Thyroid gland (tissue), 4 donors: ENCODE measurements at regions not wholly inside any gene's neighbourhood (a gene's known extent, or its start where the extent isn't known, plus 50 kb on each side); places are given as distances from the start of the nearest gene placed in this dataset.
"Not testable (repeated sequence)": the region's sequence is repeated elsewhere in the genome, so short reads cannot be mapped to it uniquely, and the experiment has no call there.

Experiments used
- DNase-seq, 2 donors: peaks; one replicate each; pipeline ENCODE4 v3.0.0-alpha.2; 2019
- H3K27ac ChIP-seq, 3 donors: fragments of 200-600 bp; sonication (generic); 1 replicate in 2 of 3; 2 replicates in 1 of 3; pipeline ENCODE4 v1.5.1; 2016 to 2019; ENCODE audit warnings: mild to moderate bottlenecking in 1 of 3, moderate library complexity in 1 of 3
- H3K27me3 ChIP-seq: fragments of 200-600 bp; sonication (generic); one replicate; pipeline ENCODE4 v1.5.1; 2019
- H3K36me3 ChIP-seq, 2 donors: fragments of 200-600 bp; sonication (generic); one replicate each; pipeline ENCODE4 v1.5.1; 2016 to 2019
- H3K4me1 ChIP-seq, 2 donors: fragments of 200-600 bp; sonication (generic); one replicate each; pipeline ENCODE4 v1.5.1; 2017 to 2019
- H3K4me3 ChIP-seq, 3 donors: fragments of 200-600 bp; sonication (generic); replicated peaks in 1 of 3; 1 replicate in 2 of 3; 2 replicates in 1 of 3; pipeline ENCODE4 v1.5.1; 2016; ENCODE audit warnings: mild to moderate bottlenecking in 1 of 3
- H3K9me3 ChIP-seq: fragments of 200-600 bp; sonication (generic); one replicate; pipeline ENCODE4 v1.5.1; 2017
- WGBS, 2 donors: methylation state at CpG; one replicate each; pipeline ENCODE4 v1.1.5; 2017; 5-methylcytosine and 5-hydroxymethylcytosine counted together
- intact Hi-C: fragments of 100-400 bp; cut with DNase I; formaldehyde crosslinking; loops from one replicate; pipeline ENCODE4 v1.15.1; 2023

- H3K4me3 ChIP-seq, H3K27me3 ChIP-seq, H3K9me3 ChIP-seq, H3K4me1 ChIP-seq, H3K27ac ChIP-seq, H3K36me3 ChIP-seq, intact Hi-C loops, DNase-seq: not testable (repeated sequence)
- WGBS, 2 donors, result 82 to 92% methylated on average over 2 of the region's 2 CpGs
These were observed 50.8 kb downstream of the PPIAL4G start for GRCh38 chr1:148432318-148432717.

DNA sequence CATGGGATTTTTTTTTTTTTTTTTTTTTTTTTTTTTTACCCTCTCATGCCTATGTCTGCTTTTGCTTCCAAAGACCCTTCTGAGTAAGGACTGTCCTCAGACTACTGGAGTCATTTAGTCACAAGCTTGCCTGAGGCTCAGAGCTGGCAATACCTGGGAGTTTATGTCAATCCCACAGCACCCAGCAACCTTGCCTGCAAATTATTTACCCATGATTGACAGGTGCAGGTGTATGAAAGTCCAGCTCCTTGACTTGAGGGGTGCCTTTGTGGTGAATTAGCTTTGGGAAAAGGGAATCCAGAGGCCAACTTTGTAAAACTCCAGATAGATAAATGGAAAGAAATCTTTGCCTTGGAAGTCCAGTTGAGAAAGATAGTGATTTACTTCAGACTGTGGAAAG, 53.2 kb downstream of the PPIAL4G start:
- not testable (repeated sequence) for H3K27ac ChIP-seq

GRCh38 chr1:148426940-148427611, 56.0 kb downstream of the PPIAL4G start:
- H3K27me3 ChIP-seq, H3K4me1 ChIP-seq, H3K9me3 ChIP-seq, DNase-seq, H3K36me3 ChIP-seq, intact Hi-C loops, H3K4me3 ChIP-seq, H3K27ac ChIP-seq: not testable (repeated sequence)
- 79 to 81% methylated on average over 2 of the region's 2 CpGs for WGBS, 2 donors

More for the DNA sequence above, 53.2 kb downstream of the PPIAL4G start:
- DNase-seq, H3K4me3 ChIP-seq, H3K4me1 ChIP-seq, H3K9me3 ChIP-seq, H3K36me3 ChIP-seq, H3K27me3 ChIP-seq, intact Hi-C loops: not testable (repeated sequence)

DNA sequence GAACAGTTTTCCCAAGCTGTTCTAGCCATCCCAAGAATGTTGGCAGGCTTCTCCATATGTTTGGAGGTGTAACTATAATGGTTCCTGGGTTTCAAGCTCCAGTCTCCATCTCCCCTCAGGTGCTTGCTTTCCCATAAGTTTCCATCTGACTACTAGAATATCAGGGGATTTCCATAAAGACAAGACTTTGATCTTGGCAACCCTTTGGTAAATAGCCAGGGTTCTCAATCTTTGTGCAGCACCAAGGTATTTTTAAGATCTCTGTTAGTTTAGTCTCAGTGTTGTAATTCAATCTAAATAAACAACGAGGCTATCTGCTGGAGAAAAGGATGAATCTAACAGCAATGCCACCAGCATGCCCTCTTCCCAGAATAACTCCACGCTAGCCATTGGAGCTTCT, 56.7 kb downstream of the PPIAL4G start:
- H3K36me3 ChIP-seq, H3K27ac ChIP-seq, H3K9me3 ChIP-seq, intact Hi-C loops, H3K4me3 ChIP-seq, H3K27me3 ChIP-seq, H3K4me1 ChIP-seq, DNase-seq: not testable (repeated sequence)
- WGBS, 2 donors, result 79 to 84% methylated on average over 2 of the region's 2 CpGs

GRCh38 chr1:148424143-148425003, 58.7 kb downstream of the PPIAL4G start:
- H3K4me1 ChIP-seq, H3K4me3 ChIP-seq, H3K36me3 ChIP-seq, H3K27ac ChIP-seq, intact Hi-C loops, H3K27me3 ChIP-seq, H3K9me3 ChIP-seq: not testable (repeated sequence)
- WGBS, 2 donors, result 81 to 90% methylated on average over 1 of the region's 1 CpG
- peak; percentile 8 to 9 for DNase-seq

DNA sequence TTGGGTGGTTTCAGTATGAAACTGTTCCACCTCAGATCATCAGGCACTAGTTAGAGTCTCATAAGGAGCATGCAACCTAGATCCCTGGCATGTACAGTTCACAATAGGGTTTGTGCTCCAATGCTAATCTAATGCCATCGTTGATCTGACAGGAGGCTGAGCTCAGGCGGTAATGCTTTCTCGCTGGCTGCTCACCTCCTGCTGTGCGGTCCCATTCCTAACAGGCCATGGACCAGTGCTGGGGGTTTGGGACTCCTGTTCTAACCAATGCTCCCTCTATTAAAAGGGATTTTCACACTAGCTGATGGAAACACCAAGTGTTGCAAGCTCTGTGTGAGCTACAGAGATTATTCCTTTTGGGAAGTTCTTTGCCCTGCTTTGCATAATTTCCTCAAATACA, 60.2 kb downstream of the PPIAL4G start:
- DNase-seq, intact Hi-C loops, H3K4me3 ChIP-seq, H3K36me3 ChIP-seq, H3K27ac ChIP-seq, H3K4me1 ChIP-seq, H3K9me3 ChIP-seq, H3K27me3 ChIP-seq: not testable (repeated sequence)
- 90 to 100% methylated on average over 1 to 3 of the region's 4 CpGs for WGBS, 2 donors

- DNase-seq, H3K4me1 ChIP-seq, H3K27ac ChIP-seq, H3K4me3 ChIP-seq, H3K27me3 ChIP-seq, intact Hi-C loops, H3K36me3 ChIP-seq, H3K9me3 ChIP-seq: not testable (repeated sequence)
- WGBS, 2 donors, result 81 to 84% methylated on average over 3 of the region's 3 CpGs
These were observed 65.9 kb downstream of the PPIAL4G start for GRCh38 chr1:148417241-148417640.

DNA sequence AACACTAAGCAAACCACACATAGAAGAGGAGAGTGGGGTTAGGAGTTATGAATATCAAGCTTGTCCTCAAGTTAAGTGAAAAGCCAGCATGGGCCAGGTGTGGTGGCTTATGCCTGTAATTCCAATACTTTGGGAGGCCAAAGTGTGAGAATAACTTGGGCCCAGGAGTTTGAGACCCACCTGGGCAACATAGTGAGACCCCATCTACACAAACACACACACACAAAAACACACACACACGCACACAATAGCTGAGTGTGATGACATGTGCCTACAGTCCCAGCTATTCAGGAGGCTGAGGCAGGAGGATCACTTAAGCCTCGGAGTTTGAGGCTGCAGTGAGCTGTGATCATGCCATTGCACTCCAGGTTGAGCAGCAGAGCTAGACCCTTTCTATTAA, 69.7 kb downstream of the PPIAL4G start:
- intact Hi-C loops, H3K9me3 ChIP-seq, H3K27me3 ChIP-seq, H3K4me3 ChIP-seq, H3K27ac ChIP-seq, DNase-seq, H3K36me3 ChIP-seq, H3K4me1 ChIP-seq: not testable (repeated sequence)
- WGBS, 2 donors, result 93 to 96% methylated on average over 2 of the region's 2 CpGs

DNA sequence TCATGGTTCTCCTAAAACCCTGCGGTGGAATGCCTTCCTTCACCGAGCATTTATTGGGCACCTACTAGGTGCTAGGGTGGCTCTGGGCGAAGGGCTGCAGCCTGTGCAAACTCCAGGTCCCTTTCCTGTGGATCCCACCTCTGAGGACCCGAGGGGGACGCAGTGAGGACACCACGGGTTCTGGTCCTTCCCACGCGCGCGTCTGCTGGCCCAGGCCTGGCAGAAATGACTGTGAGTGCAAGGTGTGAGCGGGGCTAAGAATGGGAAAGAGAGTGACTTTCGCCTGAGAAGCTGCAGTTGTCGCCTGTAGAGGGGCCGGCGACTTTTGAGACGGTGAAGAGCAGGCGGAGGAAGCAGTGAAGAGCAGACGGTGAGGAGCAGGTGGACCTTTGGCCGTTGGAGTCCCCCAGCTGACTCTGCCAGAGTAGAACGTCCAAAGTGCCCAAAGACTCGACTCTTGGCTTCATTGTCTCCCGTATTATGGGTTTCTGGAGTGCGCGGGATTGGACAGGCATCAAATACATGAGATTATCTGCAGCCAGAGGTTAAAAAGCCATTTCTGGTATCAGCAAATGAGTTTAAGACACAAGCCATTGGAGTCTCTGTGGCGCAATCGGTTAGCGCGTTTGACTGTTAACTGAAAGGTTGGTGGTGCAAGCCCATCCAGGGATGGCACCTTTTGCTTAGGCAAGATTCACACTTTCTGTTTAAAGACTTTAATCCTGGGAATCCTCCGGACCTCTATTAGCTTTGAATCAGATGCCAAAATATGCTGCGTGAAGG, 78.1 kb downstream of the PPIAL4G start:
- H3K27me3 ChIP-seq, H3K4me3 ChIP-seq, DNase-seq, H3K9me3 ChIP-seq, H3K4me1 ChIP-seq, H3K36me3 ChIP-seq, intact Hi-C loops, H3K27ac ChIP-seq: not testable (repeated sequence)
- 92 to 95% methylated on average over 27 to 28 of the region's 30 CpGs for WGBS, 2 donors

GRCh38 chr1:148403925-148404324, 79.2 kb downstream of the PPIAL4G start:
- H3K27me3 ChIP-seq, DNase-seq, H3K27ac ChIP-seq, intact Hi-C loops, H3K4me3 ChIP-seq, H3K4me1 ChIP-seq, H3K36me3 ChIP-seq, H3K9me3 ChIP-seq: not testable (repeated sequence)
- WGBS, 2 donors, result 85 to 97% methylated on average over 2 of the region's 2 CpGs

DNA sequence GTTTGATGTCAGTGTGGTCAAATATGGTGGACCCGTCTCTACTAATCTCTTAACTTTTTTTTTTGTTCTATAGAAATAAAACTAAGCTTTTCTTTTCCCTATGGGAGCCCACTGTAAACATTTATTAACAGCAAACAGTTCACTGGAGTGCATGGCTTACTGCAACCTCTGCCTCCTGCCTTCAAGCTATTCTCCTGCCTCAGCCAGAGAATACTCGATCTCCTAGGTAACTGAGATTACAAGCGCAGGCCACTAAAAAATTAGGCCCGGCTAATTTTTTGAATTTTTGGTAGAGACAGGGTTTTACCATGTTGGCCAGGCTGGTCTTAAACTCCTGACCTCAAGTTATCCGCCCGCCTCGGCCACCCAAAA, 80.0 kb downstream of the PPIAL4G start:
- H3K4me1 ChIP-seq, H3K9me3 ChIP-seq, H3K36me3 ChIP-seq, H3K27ac ChIP-seq, DNase-seq, intact Hi-C loops, H3K27me3 ChIP-seq: not testable (repeated sequence)
- 64 to 67% methylated on average over 3 to 4 of the region's 7 CpGs for WGBS, 2 donors
- H3K4me3 ChIP-seq, result peak overlapping the region in 1 of 3 donors; percentile 41
